ENCODE measurements at regions not wholly inside any gene's neighbourhood (a gene's known extent, or its start where the extent isn't known, plus 50 kb on each side); places are given as distances from the start of the nearest gene placed in this dataset.

- intact Hi-C loops (cut with micrococcal nuclease), result no loop called here
- ChIA-PET POLR2A (no interaction called here), CTCF (interaction anchor here (0.6 to 1.2 kb wide), 2 partner anchors 32 to 318 kb away, joined by 4 to 5 read pairs; no protein-coding TSS in a partner anchor)
- H3K27me3 Mint-ChIP-seq (ENCODE audit: insufficient read depth, unreplicated experiment), result peaks cover 32% of the 10 kb centered on the region
- H3K9me3 Mint-ChIP-seq (ENCODE audit: unreplicated experiment), result no peaks in the 10 kb centered on the region
- DNase-seq (ENCODE audit: unreplicated experiment), result no peak
- H3K4me1 Mint-ChIP-seq (ENCODE audit: insufficient read depth, unreplicated experiment), result no peaks in the 10 kb centered on the region
- H3K36me3 Mint-ChIP-seq (ENCODE audit: insufficient read depth, unreplicated experiment), result no peaks in the 10 kb centered on the region
- H3K27ac Mint-ChIP-seq (ENCODE audit: low read depth, unreplicated experiment), result no peak overlapping the region
- no peak for TF ChIP-seq CTCF (IDR thresholded peaks at IDR 0.05; ENCODE audit: unreplicated experiment)
- BruUV-seq (replicated peaks), result no TSS peak
- H3K4me3 Mint-ChIP-seq (ENCODE audit: unreplicated experiment), result no peak overlapping the region
Observed at GRCh38 chr2:26527726-26528585, 50.0 kb upstream of the OTOF start.

All from MCF 10A (cell line).